Esophagus muscularis mucosa (tissue), 3 donors: ENCODE measurements at regions not wholly inside any gene's neighbourhood (a gene's known extent, or its start where the extent isn't known, plus 50 kb on each side); places are given as distances from the start of the nearest gene placed in this dataset.

Source experiments
- CTCF ChIP-seq, 3 experiments: fragments of 200-600 bp in 2 of 3; fragments of 450-650 bp in 1 of 3; sonication (generic) in 2 of 3; IDR thresholded peaks; one replicate each; pipeline ENCODE4 v1.5.1; 2017 to 2019; ENCODE audit warnings: antibody characterized with exemption in 3 of 3, mild to moderate bottlenecking in 2 of 3, moderate library complexity in 1 of 3
- POLR2A ChIP-seq: fragments of 450-650 bp; IDR thresholded peaks from one replicate; pipeline ENCODE4 v1.6.1; 2017; ENCODE audit warnings: antibody characterized with exemption, moderate library complexity, mild to moderate bottlenecking, low read depth
- POLR2AphosphoS5 ChIP-seq, 2 donors: sonication (generic); formaldehyde crosslinking; IDR thresholded peaks; one replicate each; pipeline ENCODE4 v1.6.1; 2017; ENCODE audit warnings: antibody characterized with exemption in 2 of 2

- no peak for TF ChIP-seq POLR2A
- no peak for TF ChIP-seq CTCF (IDR thresholded peaks at IDR 0.05)
- TF ChIP-seq POLR2AphosphoS5 (IDR thresholded peaks at IDR 0.05) = no peak
Measured at GRCh38 chr21:43318368-43318767, 108.6 kb downstream of the SIK1 start.
